Lower lobe of right lung (tissue), 2 donors: ENCODE measurements at regions not wholly inside any gene's neighbourhood (a gene's known extent, or its start where the extent isn't known, plus 50 kb on each side); places are given as distances from the start of the nearest gene placed in this dataset.
A peak's percentile ranks its signal among the peaks of the same experiment; 100 is the strongest.

Experiments
- ATAC-seq, 2 donors: fragments of 200-7000 bp; cut with Tn5 transposase; one replicate each; pipeline ENCODE4 v1.9.1; 2020 to 2022; ENCODE audit warnings: mild to moderate bottlenecking in 2 of 2, moderate library complexity in 2 of 2
- DNase-seq: peaks from one replicate; pipeline ENCODE4 v3.0.0-alpha.2; 2020
- H3K27ac ChIP-seq: fragments of 200-600 bp; one replicate; pipeline ENCODE4 v1.8.0; 2022
- H3K27me3 ChIP-seq: fragments of 200-600 bp; one replicate; pipeline ENCODE4 v1.8.0; 2022; ENCODE audit warnings: low read depth
- H3K36me3 ChIP-seq: fragments of 200-600 bp; one replicate; pipeline ENCODE4 v1.8.0; 2022; ENCODE audit warnings: mild to moderate bottlenecking
- H3K4me1 ChIP-seq: fragments of 200-600 bp; one replicate; pipeline ENCODE4 v1.8.0; 2022
- H3K4me3 ChIP-seq: fragments of 200-600 bp; one replicate; pipeline ENCODE4 v1.8.0; 2022; ENCODE audit warnings: mild to moderate bottlenecking
- H3K9me3 ChIP-seq: fragments of 200-600 bp; one replicate; pipeline ENCODE4 v1.8.0; 2022
- intact Hi-C: fragments of 100-400 bp; cut with DNase I; formaldehyde crosslinking; loops from one replicate; pipeline ENCODE4 v1.11.0; 2022
- TF ChIP-seq, protein P1 (sequence below): fragments of 200-600 bp; IDR thresholded peaks from one replicate; pipeline ENCODE4 v1.8.0; 2022; ENCODE audit warnings: antibody characterized with exemption, mild to moderate bottlenecking
- donor health status: DM: no; HTN: yes; CAD: no; lungs with severe emphysema.

DNA sequence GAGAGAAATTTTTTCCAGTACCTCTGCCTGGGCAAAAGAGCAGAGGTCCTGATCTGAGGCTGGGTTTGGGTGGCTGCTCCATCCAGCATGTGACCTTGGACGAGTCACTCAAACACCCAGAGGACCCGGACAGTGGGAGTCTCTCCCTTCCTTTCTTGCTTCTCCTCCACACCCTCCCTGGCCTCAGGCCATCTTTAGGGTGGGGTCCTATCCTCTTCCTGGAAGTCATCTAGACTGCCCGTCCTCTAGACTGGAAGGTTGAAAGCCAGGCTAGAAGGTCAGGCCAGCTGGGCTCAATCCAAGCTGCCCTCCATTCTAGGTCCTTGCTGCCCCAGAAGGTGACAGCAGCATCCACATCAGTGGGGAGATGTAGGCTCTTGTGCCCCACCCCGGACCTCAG, 599.5 kb downstream of the MATN1 start:
- no peak for ATAC-seq
- TF ChIP-seq, protein P1, sequence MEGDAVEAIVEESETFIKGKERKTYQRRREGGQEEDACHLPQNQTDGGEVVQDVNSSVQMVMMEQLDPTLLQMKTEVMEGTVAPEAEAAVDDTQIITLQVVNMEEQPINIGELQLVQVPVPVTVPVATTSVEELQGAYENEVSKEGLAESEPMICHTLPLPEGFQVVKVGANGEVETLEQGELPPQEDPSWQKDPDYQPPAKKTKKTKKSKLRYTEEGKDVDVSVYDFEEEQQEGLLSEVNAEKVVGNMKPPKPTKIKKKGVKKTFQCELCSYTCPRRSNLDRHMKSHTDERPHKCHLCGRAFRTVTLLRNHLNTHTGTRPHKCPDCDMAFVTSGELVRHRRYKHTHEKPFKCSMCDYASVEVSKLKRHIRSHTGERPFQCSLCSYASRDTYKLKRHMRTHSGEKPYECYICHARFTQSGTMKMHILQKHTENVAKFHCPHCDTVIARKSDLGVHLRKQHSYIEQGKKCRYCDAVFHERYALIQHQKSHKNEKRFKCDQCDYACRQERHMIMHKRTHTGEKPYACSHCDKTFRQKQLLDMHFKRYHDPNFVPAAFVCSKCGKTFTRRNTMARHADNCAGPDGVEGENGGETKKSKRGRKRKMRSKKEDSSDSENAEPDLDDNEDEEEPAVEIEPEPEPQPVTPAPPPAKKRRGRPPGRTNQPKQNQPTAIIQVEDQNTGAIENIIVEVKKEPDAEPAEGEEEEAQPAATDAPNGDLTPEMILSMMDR: no peak
- Histone ChIP-seq H3K36me3 (no peaks in the 10 kb centered on the region), H3K4me3 (no peak overlapping the region), H3K4me1 (peaks cover 3% of the 10 kb centered on the region), H3K27me3 (no peaks in the 10 kb centered on the region), H3K9me3 (no peaks in the 10 kb centered on the region), H3K27ac (no peak overlapping the region)
- intact Hi-C loops: no loop called here
- no peak for DNase-seq

DNA sequence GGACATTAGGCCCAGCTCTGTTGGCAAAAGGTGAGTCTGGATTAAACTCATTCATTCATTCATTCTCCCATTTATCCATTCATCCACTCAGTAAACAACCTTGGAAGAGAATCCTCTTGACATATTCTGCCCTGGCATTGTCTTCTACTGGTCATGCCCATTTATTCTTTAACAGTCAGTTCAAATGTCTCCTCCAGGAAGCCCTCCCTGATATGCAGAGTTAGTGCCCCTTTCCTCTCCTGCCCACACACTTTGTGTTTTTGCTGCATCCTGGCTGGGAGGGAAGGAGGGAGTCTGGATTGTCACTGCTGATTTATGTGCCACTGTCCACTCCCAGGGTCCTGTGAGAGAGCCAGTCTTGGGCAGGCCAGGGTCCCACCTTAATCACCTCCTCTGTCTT, 600.3 kb downstream of the MATN1 start:
- intact Hi-C loops: no loop called here
- TF ChIP-seq, protein P1: no peak
- Histone ChIP-seq H3K27ac (no peak overlapping the region), H3K9me3 (no peaks in the 10 kb centered on the region), H3K36me3 (no peaks in the 10 kb centered on the region), H3K4me1 (no peaks in the 10 kb centered on the region), H3K4me3 (no peak overlapping the region), H3K27me3 (no peaks in the 10 kb centered on the region)
- DNase-seq (no peak), ATAC-seq (no peak)

DNA sequence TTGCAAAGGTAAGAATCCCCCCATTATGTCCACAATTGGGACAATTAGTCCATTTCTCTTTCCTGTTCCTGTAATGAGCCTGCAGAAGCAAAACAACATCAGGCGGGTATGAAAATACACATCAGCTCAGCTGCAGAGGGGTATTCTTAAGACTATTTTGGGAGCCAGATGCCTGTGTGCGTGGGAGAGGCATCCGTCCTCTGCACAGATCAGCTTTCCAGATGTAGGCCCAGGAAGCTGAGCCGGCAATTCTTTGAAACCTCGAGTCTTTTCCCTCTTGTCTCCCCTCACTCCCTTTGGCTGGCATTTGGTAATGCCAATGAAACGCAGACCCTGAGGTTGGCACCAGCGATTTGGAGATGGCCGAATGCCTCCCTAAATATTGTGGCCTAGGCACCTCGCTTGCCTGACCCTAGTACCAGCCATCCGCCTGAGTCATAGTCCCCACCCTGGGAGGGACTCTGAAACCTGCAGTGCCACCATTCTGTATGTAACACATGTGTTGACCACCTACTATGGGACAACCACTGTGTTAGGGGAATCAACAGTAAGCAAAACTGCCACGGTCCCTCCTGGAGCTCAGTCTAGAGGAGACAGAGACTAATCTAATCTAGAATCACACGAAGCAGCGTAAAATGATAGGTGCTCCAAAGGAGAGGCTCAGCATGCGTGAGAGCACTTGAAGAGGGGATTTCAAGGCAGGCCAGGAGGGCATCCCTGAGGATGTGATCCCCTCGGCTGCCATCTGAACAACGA, 603.0 kb downstream of the MATN1 start:
- TF ChIP-seq, protein P1: no peak
- intact Hi-C loops: no loop called here
- no peak overlapping the region for H3K27ac ChIP-seq
- DNase-seq (no peak), ATAC-seq (no peak)
- no peaks in the 10 kb centered on the region for H3K27me3 ChIP-seq
- no peak overlapping the region for H3K4me3 ChIP-seq
- no peaks in the 10 kb centered on the region for H3K36me3 ChIP-seq
- no peaks in the 10 kb centered on the region for H3K9me3 ChIP-seq
- H3K4me1 ChIP-seq: no peaks in the 10 kb centered on the region

DNA sequence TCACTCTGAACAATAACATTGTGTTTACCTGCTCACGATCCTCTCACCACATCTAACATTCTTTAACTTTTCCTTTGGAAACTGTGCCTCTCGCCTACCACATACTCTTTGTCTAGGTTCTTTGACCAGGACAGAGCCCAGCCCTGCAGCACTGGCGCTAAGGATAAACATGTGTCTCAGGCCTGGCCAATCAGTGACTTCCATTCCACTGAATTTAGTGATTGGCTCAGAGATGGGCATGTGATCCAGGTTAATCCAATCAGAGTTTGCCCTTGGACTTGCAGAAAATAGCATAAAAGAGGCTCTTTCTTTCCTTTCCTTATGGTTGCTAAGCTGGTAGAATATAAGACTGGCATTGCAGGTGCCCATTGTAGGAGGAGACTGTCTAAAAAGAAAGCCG, 605.7 kb downstream of the MATN1 start:
- no peak overlapping the region for H3K4me3 ChIP-seq
- no peaks in the 10 kb centered on the region for H3K36me3 ChIP-seq
- intact Hi-C loops: no loop called here
- H3K4me1 ChIP-seq: no peaks in the 10 kb centered on the region
- H3K27me3 ChIP-seq: no peaks in the 10 kb centered on the region
- DNase-seq: no peak
- H3K27ac ChIP-seq: no peak overlapping the region
- TF ChIP-seq, protein P1: no peak
- H3K9me3 ChIP-seq: no peaks in the 10 kb centered on the region
- ATAC-seq: no peak

DNA sequence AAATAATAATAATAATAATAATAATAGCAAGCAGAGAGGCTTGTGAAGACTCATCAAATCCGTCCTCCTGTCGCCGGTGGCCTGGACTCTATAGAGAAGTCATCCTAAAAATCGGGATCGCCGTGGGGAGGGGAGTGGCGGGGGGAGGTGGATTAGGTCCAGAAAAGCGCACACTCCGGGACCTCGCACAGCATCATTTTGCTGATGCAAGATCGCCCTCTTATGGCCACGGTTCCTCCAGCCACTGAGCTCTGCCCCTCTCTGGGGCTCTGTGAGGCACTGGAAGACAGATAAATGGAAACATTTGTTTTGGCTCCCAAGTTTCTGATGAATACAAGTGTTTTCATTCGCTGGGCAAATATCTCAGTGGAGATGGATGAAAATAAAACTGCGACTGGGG, 612.0 kb downstream of the MATN1 start:
- intact Hi-C loops: no loop called here
- Histone ChIP-seq H3K4me1 (no peaks in the 10 kb centered on the region), H3K4me3 (no peak overlapping the region), H3K27ac (no peak overlapping the region), H3K9me3 (no peaks in the 10 kb centered on the region), H3K27me3 (peaks cover 27% of the 10 kb centered on the region), H3K36me3 (no peaks in the 10 kb centered on the region)
- TF ChIP-seq, protein P1: peak; percentile 53
- DNase-seq (no peak), ATAC-seq (peak; percentile 66 to 76)
